NB4 (cell line): ENCODE measurements at regions not wholly inside any gene's neighbourhood (a gene's known extent, or its start where the extent isn't known, plus 50 kb on each side); places are given as distances from the start of the nearest gene placed in this dataset.

Source experiments
- DNase-seq: peaks from one replicate; pipeline ENCODE4 v3.0.0; 2010; ENCODE audit warnings: low read depth
- H3K4me3 ChIP-seq: one replicate; pipeline ENCODE4 v1.5.1; 2011; ENCODE audit warnings: mild to moderate bottlenecking, low read depth, low read length, moderate library complexity
- CTCF ChIP-seq: IDR thresholded peaks from one replicate; pipeline ENCODE4 v1.5.1; 2012; ENCODE audit warnings: low read depth, low read length
- MAX ChIP-seq: IDR thresholded peaks from 2 replicates; pipeline ENCODE4 v1.6.1; 2011; ENCODE audit warnings: low read depth, low read length
- MYC ChIP-seq: IDR thresholded peaks from 2 replicates; pipeline ENCODE4 v1.6.1; 2011; ENCODE audit warnings: low read depth, low read length
- POLR2A ChIP-seq: IDR thresholded peaks from 2 replicates; pipeline ENCODE4 v1.6.1; 2011; ENCODE audit warnings: mild to moderate bottlenecking; ENCODE audit not compliant: insufficient read length; ENCODE audit errors: extremely low read depth

GRCh38 chr7:27314111-27314510, 71.5 kb downstream of the EVX1 start:
- DNase-seq, result no peak
- TF ChIP-seq CTCF, result no peak
- no peak for TF ChIP-seq MYC
- no peak for TF ChIP-seq MAX
- no peak for TF ChIP-seq POLR2A
- H3K4me3 ChIP-seq, result no peak overlapping the region

GRCh38 chr7:27315066-27315465, 72.5 kb downstream of the EVX1 start:
- DNase-seq, result no peak
- no peak for TF ChIP-seq MYC
- TF ChIP-seq MAX, result no peak
- no peak for TF ChIP-seq CTCF
- TF ChIP-seq POLR2A, result no peak
- H3K4me3 ChIP-seq, result no peak overlapping the region

- TF ChIP-seq CTCF, result no peak
- no peak for TF ChIP-seq POLR2A
- no peak for TF ChIP-seq MAX
- TF ChIP-seq MYC, result no peak
- peak; percentile 80 for DNase-seq
- no peak overlapping the region for H3K4me3 ChIP-seq
These were observed 73.7 kb downstream of the EVX1 start for GRCh38 chr7:27316311-27316710.

- no peak for DNase-seq
- TF ChIP-seq MYC (no peak), POLR2A (no peak), MAX (no peak), CTCF (no peak)
- H3K4me3 ChIP-seq, result no peak overlapping the region
These were observed 81.6 kb downstream of the EVX1 start for GRCh38 chr7:27324246-27324645.

- no peak overlapping the region for H3K4me3 ChIP-seq
- no peak for DNase-seq
- TF ChIP-seq MYC, result no peak
- TF ChIP-seq MAX, result no peak
- TF ChIP-seq CTCF, result peak; percentile 28
- no peak for TF ChIP-seq POLR2A
These were observed 87.3 kb downstream of the EVX1 start for GRCh38 chr7:27329909-27330308.

GRCh38 chr7:27339478-27339877, 96.9 kb downstream of the EVX1 start:
- TF ChIP-seq POLR2A, result no peak
- TF ChIP-seq MAX, result no peak; the same call in none of the 2 replicates
- no peak for TF ChIP-seq CTCF
- peak; percentile 69 for TF ChIP-seq MYC
- DNase-seq, result peak; percentile 99
- H3K4me3 ChIP-seq, result no peak overlapping the region
